SH-SY5Y (cell line): ENCODE measurements at regions not wholly inside any gene's neighbourhood (a gene's known extent, or its start where the extent isn't known, plus 50 kb on each side); places are given as distances from the start of the nearest gene placed in this dataset.

Source experiments
- GATA2 ChIP-seq: IDR thresholded peaks from 2 replicates; pipeline ENCODE4 v1.6.1; 2011; ENCODE audit warnings: mild to moderate bottlenecking, low read depth, low read length
- GATA3 ChIP-seq: IDR thresholded peaks from 2 replicates; pipeline ENCODE4 v1.6.1; 2011; ENCODE audit warnings: low read depth, mild to moderate bottlenecking, low read length, moderate library complexity

DNA sequence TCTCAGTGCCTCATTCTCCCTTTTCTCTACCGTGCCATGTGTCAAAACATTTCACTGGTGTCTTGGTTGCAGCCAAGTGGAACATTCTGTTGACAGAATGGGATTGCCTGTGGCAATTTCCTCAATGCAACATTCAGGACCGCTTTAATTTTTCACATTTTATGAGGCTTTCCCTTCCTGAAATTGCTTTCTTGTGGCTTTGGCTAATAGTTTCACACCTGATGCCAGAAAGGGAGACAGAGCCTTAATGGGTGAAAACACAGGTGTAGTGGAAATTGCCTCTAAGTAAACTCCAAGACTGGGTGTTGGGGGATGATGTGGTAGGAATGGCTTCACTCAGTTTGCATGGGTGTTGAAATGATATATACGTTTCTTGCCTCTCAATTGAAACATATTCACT lies 278.3 kb downstream of the TSN start:
- TF ChIP-seq GATA3 (no peak), GATA2 (no peak)
